Brain microvascular endothelial cell (primary cell): ENCODE measurements at regions not wholly inside any gene's neighbourhood (a gene's known extent, or its start where the extent isn't known, plus 50 kb on each side); places are given as distances from the start of the nearest gene placed in this dataset.
A peak's percentile ranks its signal among the peaks of the same experiment; 100 is the strongest.

Source experiments
- DNase-seq: peaks from one replicate; pipeline ENCODE4 v3.0.0-alpha.2; 2020
- H3K27ac ChIP-seq: fragments of 250-450 bp; sonication (Bioruptor Pico); 2 replicates; pipeline ENCODE4 v1.5.1; 2020; ENCODE audit warnings: mild to moderate bottlenecking, moderate library complexity
- H3K27me3 ChIP-seq: fragments of 250-450 bp; sonication (Bioruptor Pico); replicated peaks from 2 replicates; pipeline ENCODE4 v1.5.1; 2020; ENCODE audit warnings: mild to moderate bottlenecking
- H3K36me3 ChIP-seq: fragments of 250-450 bp; sonication (Bioruptor Pico); replicated peaks from 2 replicates; pipeline ENCODE4 v1.5.1; 2020; ENCODE audit warnings: mild to moderate bottlenecking
- H3K4me3 ChIP-seq: 2 replicates; pipeline ENCODE4 v1.5.1; 2011; ENCODE audit warnings: low read depth, mild to moderate bottlenecking, control low read depth, low read length, moderate library complexity
- in situ Hi-C: cut with HindIII; loops from 2 replicates; pipeline ENCODE4 v1.10.0; 2017; ENCODE audit warnings: low sequenced_read_pairs, low pct_ligation_motif_present
- TF ChIP-seq, protein P1 (sequence below): IDR thresholded peaks from 2 replicates; pipeline ENCODE4 v1.5.1; 2011; ENCODE audit warnings: low read depth, mild to moderate bottlenecking, moderate library complexity, low read length, control low read depth, inconsistent platforms; ENCODE audit errors: missing control alignments

DNA sequence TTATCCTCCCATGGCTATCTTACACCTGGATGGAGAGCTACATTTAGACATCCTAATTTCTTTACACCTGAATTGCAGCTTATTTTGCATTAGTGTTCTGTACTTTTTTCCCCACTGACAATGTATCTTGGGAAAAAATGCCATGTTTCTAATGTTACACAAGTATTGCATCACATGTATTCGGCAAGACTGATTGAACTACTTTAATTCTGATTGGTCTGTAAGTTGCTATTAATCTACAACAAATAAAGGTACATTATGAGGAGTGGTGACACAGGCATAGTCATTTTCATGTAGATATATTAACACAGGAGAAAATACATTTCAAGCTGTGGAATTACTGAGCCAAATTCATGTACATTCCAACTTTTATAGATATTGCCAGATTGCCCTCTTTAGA lies 558.0 kb downstream of the TRIML1 start:
- H3K27ac ChIP-seq = no peak overlapping the region
- H3K4me3 ChIP-seq = no peak overlapping the region
- no peaks in the 10 kb centered on the region for H3K36me3 ChIP-seq
- TF ChIP-seq, protein P1, sequence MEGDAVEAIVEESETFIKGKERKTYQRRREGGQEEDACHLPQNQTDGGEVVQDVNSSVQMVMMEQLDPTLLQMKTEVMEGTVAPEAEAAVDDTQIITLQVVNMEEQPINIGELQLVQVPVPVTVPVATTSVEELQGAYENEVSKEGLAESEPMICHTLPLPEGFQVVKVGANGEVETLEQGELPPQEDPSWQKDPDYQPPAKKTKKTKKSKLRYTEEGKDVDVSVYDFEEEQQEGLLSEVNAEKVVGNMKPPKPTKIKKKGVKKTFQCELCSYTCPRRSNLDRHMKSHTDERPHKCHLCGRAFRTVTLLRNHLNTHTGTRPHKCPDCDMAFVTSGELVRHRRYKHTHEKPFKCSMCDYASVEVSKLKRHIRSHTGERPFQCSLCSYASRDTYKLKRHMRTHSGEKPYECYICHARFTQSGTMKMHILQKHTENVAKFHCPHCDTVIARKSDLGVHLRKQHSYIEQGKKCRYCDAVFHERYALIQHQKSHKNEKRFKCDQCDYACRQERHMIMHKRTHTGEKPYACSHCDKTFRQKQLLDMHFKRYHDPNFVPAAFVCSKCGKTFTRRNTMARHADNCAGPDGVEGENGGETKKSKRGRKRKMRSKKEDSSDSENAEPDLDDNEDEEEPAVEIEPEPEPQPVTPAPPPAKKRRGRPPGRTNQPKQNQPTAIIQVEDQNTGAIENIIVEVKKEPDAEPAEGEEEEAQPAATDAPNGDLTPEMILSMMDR = no peak
- in situ Hi-C loops = no loop called here
- H3K27me3 ChIP-seq = no peaks in the 10 kb centered on the region
- no peak for DNase-seq

DNA sequence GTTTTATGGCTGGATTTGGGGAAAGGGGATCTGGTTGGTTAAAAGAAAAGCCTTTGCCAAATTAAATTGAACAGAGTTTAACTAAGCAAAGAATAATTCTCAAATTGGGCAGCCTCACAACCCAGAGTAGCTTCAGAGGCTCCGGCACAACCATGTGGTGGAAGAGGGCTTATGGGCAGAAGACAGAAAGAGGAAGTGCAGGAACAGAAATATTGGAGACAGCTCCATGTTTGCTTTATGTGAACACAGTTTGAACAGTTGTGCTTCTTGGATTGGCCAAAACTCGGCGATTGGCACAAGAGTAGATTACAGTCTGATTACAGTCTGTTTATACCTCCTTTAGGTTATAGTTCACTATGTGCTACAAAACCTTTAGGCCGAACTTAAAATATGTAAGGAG lies 562.7 kb downstream of the TRIML1 start:
- H3K27me3 ChIP-seq = no peaks in the 10 kb centered on the region
- no peak for DNase-seq
- no peak overlapping the region for H3K27ac ChIP-seq
- TF ChIP-seq, protein P1 = no peak
- no peaks in the 10 kb centered on the region for H3K36me3 ChIP-seq
- in situ Hi-C loops = no loop called here
- no peak overlapping the region for H3K4me3 ChIP-seq

DNA sequence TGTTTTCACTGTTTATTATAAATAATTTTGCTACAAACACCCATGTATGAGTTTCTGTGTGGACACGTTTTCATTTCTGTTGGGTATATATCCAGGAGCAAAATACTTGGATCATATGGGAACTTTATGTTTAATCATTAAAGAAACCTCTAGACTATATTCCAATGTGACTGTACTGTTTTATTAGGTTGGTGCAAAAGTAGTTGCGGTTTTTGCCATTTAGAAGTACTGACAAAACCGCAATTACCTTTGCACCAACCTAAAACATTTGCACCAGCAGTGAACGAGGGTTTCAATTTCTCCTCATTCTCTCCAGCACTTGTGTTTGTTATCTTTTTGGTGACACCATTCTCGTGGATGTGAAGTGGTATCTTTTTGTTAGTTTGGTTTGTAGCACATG lies 565.0 kb downstream of the TRIML1 start:
- H3K36me3 ChIP-seq = no peaks in the 10 kb centered on the region
- DNase-seq = no peak
- in situ Hi-C loops = no loop called here

DNA sequence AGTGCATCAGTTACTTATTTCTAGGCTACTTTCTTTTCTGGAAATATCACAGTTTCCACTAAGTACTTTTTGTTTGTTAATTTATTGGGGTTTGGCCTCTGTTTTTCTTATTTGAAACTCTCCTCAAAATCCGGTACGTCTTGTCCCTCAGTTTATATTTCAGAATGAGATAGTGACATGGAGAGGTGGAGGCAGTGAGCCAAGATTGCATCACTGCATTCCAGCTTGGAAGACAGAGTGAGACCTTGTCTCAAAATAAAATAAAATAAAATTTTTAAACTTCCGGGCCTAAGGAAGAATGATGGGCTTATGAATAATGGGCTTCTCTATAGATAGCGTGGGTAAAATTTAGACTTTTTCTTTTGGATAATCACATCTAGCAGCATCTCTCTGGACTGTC lies 567.8 kb downstream of the TRIML1 start:
- Histone ChIP-seq H3K4me3 (no peak overlapping the region), H3K27ac (no peak overlapping the region), H3K27me3 (no peaks in the 10 kb centered on the region), H3K36me3 (no peaks in the 10 kb centered on the region)
- DNase-seq = no peak
- TF ChIP-seq, protein P1 = no peak
- in situ Hi-C loops = no loop called here

More for the DNA sequence above, 565.0 kb downstream of the TRIML1 start:
- no peak overlapping the region for H3K4me3 ChIP-seq
- no peaks in the 10 kb centered on the region for H3K27me3 ChIP-seq
- no peak overlapping the region for H3K27ac ChIP-seq
- TF ChIP-seq, protein P1 = no peak

DNA sequence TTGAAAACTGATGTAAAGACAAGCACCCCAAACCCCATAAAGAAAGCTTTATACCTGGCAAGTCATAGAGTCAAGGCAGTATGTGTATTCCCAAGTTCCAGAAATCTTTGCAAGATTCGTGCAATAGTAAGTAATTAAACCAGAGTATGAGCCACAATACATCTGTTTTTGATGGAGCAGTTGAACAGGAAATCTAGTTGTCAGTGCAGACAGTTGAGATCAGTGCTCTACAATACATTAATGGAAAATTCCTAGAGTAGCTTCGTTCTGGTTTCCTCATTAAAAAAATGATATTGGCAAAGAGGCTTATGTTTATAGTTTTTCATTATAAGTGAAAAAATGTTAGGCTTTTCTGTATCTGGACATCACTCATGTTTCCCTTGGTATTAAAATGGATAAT lies 575.3 kb downstream of the TRIML1 start:
- H3K27ac ChIP-seq = peak overlapping the region; percentile 56

DNA sequence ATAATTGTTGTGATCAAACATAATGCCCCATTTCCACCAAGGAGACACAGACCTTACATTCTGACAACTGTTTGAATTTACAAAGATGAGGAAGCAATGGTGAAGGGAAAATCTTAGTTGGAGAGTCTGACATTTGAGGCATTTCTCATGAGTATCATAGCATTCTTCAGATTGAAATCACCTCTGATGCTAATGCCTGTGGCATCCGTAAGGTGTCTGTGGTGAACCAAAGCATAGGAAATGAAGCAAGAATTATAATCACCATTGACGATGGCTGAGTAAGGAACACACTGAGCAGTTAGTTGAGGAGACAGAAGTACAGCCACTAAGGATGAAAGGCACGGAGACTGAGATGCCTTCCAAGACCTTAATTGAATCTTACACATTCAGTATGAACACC lies 575.7 kb downstream of the TRIML1 start:
- TF ChIP-seq, protein P1 = no peak
- no peak overlapping the region for H3K4me3 ChIP-seq
- H3K27ac ChIP-seq = peak overlapping the region; percentile 56
- no peaks in the 10 kb centered on the region for H3K27me3 ChIP-seq
- H3K36me3 ChIP-seq = no peaks in the 10 kb centered on the region
- in situ Hi-C loops = no loop called here
- DNase-seq = peak; percentile 70

More for the DNA sequence above, 575.3 kb downstream of the TRIML1 start:
- no peak overlapping the region for H3K4me3 ChIP-seq
- no peaks in the 10 kb centered on the region for H3K36me3 ChIP-seq
- no peak for DNase-seq
- H3K27me3 ChIP-seq = no peaks in the 10 kb centered on the region
- in situ Hi-C loops = no loop called here
- TF ChIP-seq, protein P1 = no peak
